Aorta (tissue), 5 donors: ENCODE measurements at regions not wholly inside any gene's neighbourhood (a gene's known extent, or its start where the extent isn't known, plus 50 kb on each side); places are given as distances from the start of the nearest gene placed in this dataset.

Experiments
- ATAC-seq: fragments of 200-7000 bp; cut with Tn5 transposase; one replicate; pipeline ENCODE4 v1.9.1; 2022; ENCODE audit warnings: moderate library complexity; ENCODE audit not compliant: low FRiP score
- DNase-seq, 2 donors: peaks; one replicate each; pipeline ENCODE4 v3.0.0-alpha.2; 2020
- H3K27ac ChIP-seq, 2 donors: one replicate each; pipeline ENCODE4 v1.5.1; 2013; ENCODE audit warnings: low read length in 2 of 2, mild to moderate bottlenecking in 2 of 2, moderate library complexity in 2 of 2, control low read depth in 1 of 2, inconsistent platforms in 1 of 2, low read depth in 1 of 2
- H3K27me3 ChIP-seq, 2 donors: one replicate each; pipeline ENCODE4 v1.6.1; 2013; ENCODE audit warnings: control low read depth in 1 of 2, low read length in 1 of 2, mild to moderate bottlenecking in 1 of 2, moderate library complexity in 1 of 2; ENCODE audit not compliant: insufficient read depth in 2 of 2, control insufficient read depth in 1 of 2
- H3K36me3 ChIP-seq, 2 donors: one replicate each; pipeline ENCODE4 v1.6.1; 2013; ENCODE audit warnings: control low read depth in 1 of 2, low read length in 1 of 2, mild to moderate bottlenecking in 1 of 2; ENCODE audit not compliant: insufficient read depth in 2 of 2, control insufficient read depth in 1 of 2
- H3K4me1 ChIP-seq, 2 donors: one replicate each; pipeline ENCODE4 v1.6.1; 2013; ENCODE audit warnings: low read length in 2 of 2, control low read depth in 1 of 2, mild to moderate bottlenecking in 1 of 2, moderate library complexity in 1 of 2; ENCODE audit not compliant: insufficient read depth in 2 of 2, control insufficient read depth in 1 of 2
- H3K4me3 ChIP-seq, 2 donors: one replicate each; pipeline ENCODE4 v1.5.1; 2013; ENCODE audit warnings: low read length in 2 of 2, control low read depth in 1 of 2, mild to moderate bottlenecking in 1 of 2
- H3K9me3 ChIP-seq: one replicate; pipeline ENCODE4 v1.6.1; 2013; ENCODE audit warnings: mild to moderate bottlenecking, low read length; ENCODE audit not compliant: control insufficient read depth
- WGBS, 2 donors: extraction: QIAGEN DNeasy Blood & Tissue Kit; methylation state at CpG; one replicate each; pipeline ENCODE4 v1.1.7; 2013; 5-methylcytosine and 5-hydroxymethylcytosine counted together
- intact Hi-C, 2 donors: fragments of 100-400 bp; cut with DNase I; formaldehyde crosslinking; loops; one replicate each; pipeline versions ENCODE4 v1.14.2 to v1.15.0; 2022
- donor health status: healthy with polysubstance abuse.
- donor health status: Bipolar disorder and iron deficiency.
- donor health status: DM: no; HTN: no; CAD: no.
- donor health status: DM: no; HTN: no; CAD: no.
- donor health status: DM: yes; HTN: yes; CAD: no.

GRCh38 chr2:106686814-106687213 lies 199.2 kb downstream of the ST6GAL2 start:
- H3K36me3 ChIP-seq = no peaks in the 10 kb centered on the region
- no peaks in the 10 kb centered on the region for H3K4me1 ChIP-seq
- peaks cover 3% of the 10 kb centered on the region for H3K9me3 ChIP-seq
- no peaks in the 10 kb centered on the region for H3K27me3 ChIP-seq
- H3K27ac ChIP-seq = no peak overlapping the region
- WGBS, 2 donors = 91 to 97% methylated on average over 1 of the region's 1 CpG
- ATAC-seq = no peak
- H3K4me3 ChIP-seq = no peak overlapping the region
- DNase-seq = no peak
- intact Hi-C loops = no loop called here

- no peaks in the 10 kb centered on the region for H3K36me3 ChIP-seq
- intact Hi-C loops = no loop called here
- WGBS, 2 donors = 96% methylated on average over 4 of the region's 4 CpGs
- H3K27ac ChIP-seq = no peak overlapping the region
- H3K4me1 ChIP-seq = no peaks in the 10 kb centered on the region
- no peaks in the 10 kb centered on the region for H3K9me3 ChIP-seq
- H3K4me3 ChIP-seq = no peak overlapping the region
- DNase-seq (no peak), ATAC-seq (no peak)
- H3K27me3 ChIP-seq = no peaks in the 10 kb centered on the region
Measured at GRCh38 chr2:106694964-106695470, 190.9 kb downstream of the ST6GAL2 start.

GRCh38 chr2:106695919-106696318 lies 190.0 kb downstream of the ST6GAL2 start:
- WGBS, 2 donors = 83 to 89% methylated on average over 5 of the region's 5 CpGs
- ATAC-seq = no peak
- Histone ChIP-seq H3K4me3 (no peak overlapping the region), H3K27ac (no peak overlapping the region), H3K36me3 (no peaks in the 10 kb centered on the region), H3K27me3 (no peaks in the 10 kb centered on the region), H3K4me1 (no peaks in the 10 kb centered on the region), H3K9me3 (no peaks in the 10 kb centered on the region)
- DNase-seq = no peak
- intact Hi-C loops = no loop called here

DNA sequence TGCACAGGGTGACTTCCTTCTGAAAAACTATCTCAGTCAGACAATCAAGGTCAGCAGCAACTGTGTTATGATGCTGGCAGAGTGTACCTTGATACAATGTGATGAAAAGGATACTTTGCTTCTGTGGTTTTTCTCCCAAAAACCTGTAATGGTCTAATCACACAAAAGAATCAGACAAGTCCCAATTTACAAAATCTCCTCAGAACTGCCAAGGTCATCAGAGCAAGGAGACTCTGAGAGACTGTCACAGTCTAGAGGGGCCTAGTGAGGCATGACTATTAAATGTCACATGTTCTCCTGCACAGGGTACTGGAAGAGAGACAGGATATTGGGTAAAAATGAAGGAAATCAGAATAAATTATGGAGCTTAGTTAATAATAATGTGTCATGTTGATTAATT lies 185.4 kb downstream of the ST6GAL2 start:
- no peak overlapping the region for H3K27ac ChIP-seq
- H3K36me3 ChIP-seq = no peaks in the 10 kb centered on the region
- H3K27me3 ChIP-seq = no peaks in the 10 kb centered on the region
- H3K4me1 ChIP-seq = no peaks in the 10 kb centered on the region
- no peak overlapping the region for H3K4me3 ChIP-seq
- no peak for ATAC-seq
- no peaks in the 10 kb centered on the region for H3K9me3 ChIP-seq
- intact Hi-C loops = no loop called here
- no peak for DNase-seq

GRCh38 chr2:106701203-106702022 lies 184.6 kb downstream of the ST6GAL2 start:
- 55 to 59% methylated on average over 3 of the region's 3 CpGs for whole genome bisulfite sequencing, 2 donors
- H3K4me1 ChIP-seq = no peaks in the 10 kb centered on the region
- H3K36me3 ChIP-seq = no peaks in the 10 kb centered on the region
- no peaks in the 10 kb centered on the region for H3K9me3 ChIP-seq
- ATAC-seq = no peak
- no peak for DNase-seq
- no peak overlapping the region for H3K4me3 ChIP-seq
- H3K27ac ChIP-seq = no peak overlapping the region
- intact Hi-C loops = no loop called here
- no peaks in the 10 kb centered on the region for H3K27me3 ChIP-seq

- no peaks in the 10 kb centered on the region for H3K36me3 ChIP-seq
- no peak overlapping the region for H3K27ac ChIP-seq
- 88 to 94% methylated on average over 6 of the region's 6 CpGs for WGBS, 2 donors
- intact Hi-C loops = no loop called here
- H3K4me3 ChIP-seq = no peak overlapping the region
- H3K4me1 ChIP-seq = no peaks in the 10 kb centered on the region
- H3K27me3 ChIP-seq = no peaks in the 10 kb centered on the region
- no peak for ATAC-seq
- DNase-seq = no peak
- H3K9me3 ChIP-seq = no peaks in the 10 kb centered on the region
Measured at GRCh38 chr2:106703161-106703560, 182.8 kb downstream of the ST6GAL2 start.

- Histone ChIP-seq H3K4me3 (no peak overlapping the region), H3K27ac (no peak overlapping the region), H3K36me3 (no peaks in the 10 kb centered on the region), H3K4me1 (no peaks in the 10 kb centered on the region), H3K27me3 (no peaks in the 10 kb centered on the region), H3K9me3 (no peaks in the 10 kb centered on the region)
- DNase-seq = no peak
- no peak for ATAC-seq
- intact Hi-C loops = no loop called here
Measured at GRCh38 chr2:106704798-106705197, 181.2 kb downstream of the ST6GAL2 start.

DNA sequence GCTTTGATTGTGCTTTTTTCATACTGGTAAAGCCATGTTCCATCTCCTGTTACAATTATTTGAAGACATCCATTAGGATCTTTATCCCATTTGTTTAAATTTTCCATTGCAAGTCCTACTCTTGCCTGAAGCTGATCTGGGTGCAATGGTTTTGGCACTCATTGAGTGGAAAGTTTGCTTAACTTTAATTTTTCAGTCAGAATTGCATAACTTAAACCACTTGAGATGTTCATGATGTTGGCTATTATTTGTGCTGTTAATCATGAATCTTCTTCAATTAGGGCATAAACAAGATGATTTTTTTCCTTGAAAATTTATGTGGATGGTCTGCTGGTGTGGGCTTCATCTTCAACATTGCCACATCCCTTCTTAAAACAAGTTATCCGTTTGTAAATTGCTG lies 180.1 kb downstream of the ST6GAL2 start:
- ATAC-seq (no peak), DNase-seq (no peak)
- intact Hi-C loops = no loop called here
- Histone ChIP-seq H3K9me3 (no peaks in the 10 kb centered on the region), H3K27me3 (no peaks in the 10 kb centered on the region), H3K27ac (no peak overlapping the region), H3K4me1 (no peaks in the 10 kb centered on the region), H3K36me3 (no peaks in the 10 kb centered on the region), H3K4me3 (no peak overlapping the region)
- 95 to 97% methylated on average over 1 of the region's 1 CpG for WGBS, 2 donors

DNA sequence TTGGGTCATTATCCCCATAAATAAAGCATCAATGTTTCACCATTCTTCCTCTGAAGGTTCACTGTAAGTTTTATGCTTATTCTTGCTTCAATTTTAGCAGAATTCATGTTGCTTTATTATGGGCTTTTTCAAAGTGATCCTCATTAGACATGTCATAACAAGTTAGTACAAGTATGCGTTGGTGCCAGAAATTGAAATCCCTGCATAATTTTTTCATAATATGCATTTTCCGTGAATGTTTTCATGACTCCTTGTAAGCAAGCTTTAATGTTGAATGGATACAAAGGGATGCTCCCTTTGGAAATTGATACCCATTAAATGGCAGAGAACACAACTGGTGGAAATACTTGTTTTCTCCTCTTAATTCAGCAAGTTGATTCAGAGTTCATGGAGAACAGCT lies 179.7 kb downstream of the ST6GAL2 start:
- H3K4me1 ChIP-seq = no peaks in the 10 kb centered on the region
- 96 to 99% methylated on average over 2 of the region's 2 CpGs for WGBS, 2 donors
- DNase-seq = no peak
- no peak for ATAC-seq
- no peaks in the 10 kb centered on the region for H3K27me3 ChIP-seq
- no peak overlapping the region for H3K4me3 ChIP-seq
- no peaks in the 10 kb centered on the region for H3K36me3 ChIP-seq
- H3K27ac ChIP-seq = no peak overlapping the region
- H3K9me3 ChIP-seq = no peaks in the 10 kb centered on the region
- intact Hi-C loops = no loop called here
